NT2/D1 (cell line): ENCODE measurements at regions not wholly inside any gene's neighbourhood (a gene's known extent, or its start where the extent isn't known, plus 50 kb on each side); places are given as distances from the start of the nearest gene placed in this dataset.

Experiments
- DNase-seq: peaks from one replicate; pipeline ENCODE4 v3.0.0-alpha.2; 2011; ENCODE audit warnings: low read depth, low spot score
- H3K27me3 ChIP-seq: 2 replicates; pipeline ENCODE4 v1.6.0; 2011; ENCODE audit warnings: mild to moderate bottlenecking; ENCODE audit not compliant: insufficient read length, insufficient read depth
- H3K36me3 ChIP-seq: 2 replicates; pipeline ENCODE4 v1.6.1; 2011; ENCODE audit warnings: mild to moderate bottlenecking, low read length, mixed read lengths; ENCODE audit not compliant: insufficient read depth, insufficient read length
- H3K4me1 ChIP-seq: 2 replicates; pipeline ENCODE4 v1.5.1; 2011; ENCODE audit not compliant: insufficient read depth, insufficient read length
- H3K4me3 ChIP-seq: 2 replicates; pipeline ENCODE4 v1.5.1; 2011; ENCODE audit warnings: low read depth; ENCODE audit not compliant: insufficient read length
- H3K9ac ChIP-seq: 2 replicates; pipeline ENCODE4 v1.6.0; 2011; ENCODE audit warnings: low read depth; ENCODE audit not compliant: insufficient read length
- H3K9me3 ChIP-seq: 2 replicates; pipeline ENCODE4 v1.5.1; 2011; ENCODE audit warnings: mild to moderate bottlenecking, low read length; ENCODE audit not compliant: insufficient read depth
- SUZ12 ChIP-seq: IDR thresholded peaks from 2 replicates; pipeline ENCODE4 v1.6.1; 2011; ENCODE audit not compliant: insufficient read length, insufficient read depth; ENCODE audit errors: extremely low read depth
- YY1 ChIP-seq: IDR thresholded peaks from 2 replicates; pipeline ENCODE4 v1.6.1; 2011; ENCODE audit not compliant: insufficient read length, insufficient read depth
- ZNF274 ChIP-seq: IDR thresholded peaks from 2 replicates; pipeline ENCODE4 v1.6.1; 2011; ENCODE audit warnings: mild to moderate bottlenecking, low read depth, low read length

DNA sequence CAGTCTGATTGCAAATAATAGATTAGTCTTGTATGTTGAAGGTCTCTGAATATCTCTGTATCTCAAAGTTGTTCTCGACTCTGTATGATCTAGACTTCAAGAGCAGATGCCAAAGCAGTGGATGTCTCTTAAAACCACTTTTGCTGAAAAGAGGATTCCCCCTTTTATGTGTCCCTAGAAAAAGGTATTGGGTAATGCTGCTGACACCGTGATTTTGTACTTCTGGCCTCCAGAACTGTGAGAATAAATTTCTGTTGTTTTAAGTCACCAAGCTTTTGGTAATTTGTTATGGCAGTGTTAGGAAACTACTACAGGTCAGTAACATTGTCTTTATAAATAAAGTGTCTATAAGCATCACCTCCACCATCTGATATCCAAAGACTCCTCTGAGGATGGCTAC lies 85.3 kb upstream of the PIK3R1 start:
- Histone ChIP-seq H3K4me1 (peaks cover 3% of the 10 kb centered on the region), H3K36me3 (no peaks in the 10 kb centered on the region), H3K9me3 (no peaks in the 10 kb centered on the region), H3K9ac (no peak overlapping the region), H3K4me3 (no peak overlapping the region), H3K27me3 (no peaks in the 10 kb centered on the region)
- TF ChIP-seq ZNF274 (no peak), SUZ12 (no peak), YY1 (no peak)
- DNase-seq: no peak

DNA sequence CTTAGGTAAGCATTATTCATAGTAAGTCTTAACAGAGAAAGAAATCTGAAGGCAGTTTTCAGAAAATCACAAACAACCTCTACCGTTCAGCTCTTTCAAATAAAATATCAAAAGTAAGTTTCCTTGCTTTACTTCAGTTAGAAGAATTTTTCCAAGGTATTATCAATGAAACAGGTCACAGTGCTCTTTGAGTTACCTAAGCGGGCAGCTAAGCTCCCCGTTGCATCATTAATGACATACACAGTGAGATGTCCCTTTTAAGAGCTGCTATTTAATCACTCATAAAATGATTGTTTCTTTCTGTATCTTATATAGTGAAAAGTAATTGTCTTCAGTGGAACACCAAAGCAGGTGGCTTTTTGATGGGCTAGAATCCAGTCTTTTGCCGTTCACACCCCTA lies 86.2 kb upstream of the PIK3R1 start:
- H3K36me3 ChIP-seq: no peaks in the 10 kb centered on the region
- DNase-seq: no peak

DNA sequence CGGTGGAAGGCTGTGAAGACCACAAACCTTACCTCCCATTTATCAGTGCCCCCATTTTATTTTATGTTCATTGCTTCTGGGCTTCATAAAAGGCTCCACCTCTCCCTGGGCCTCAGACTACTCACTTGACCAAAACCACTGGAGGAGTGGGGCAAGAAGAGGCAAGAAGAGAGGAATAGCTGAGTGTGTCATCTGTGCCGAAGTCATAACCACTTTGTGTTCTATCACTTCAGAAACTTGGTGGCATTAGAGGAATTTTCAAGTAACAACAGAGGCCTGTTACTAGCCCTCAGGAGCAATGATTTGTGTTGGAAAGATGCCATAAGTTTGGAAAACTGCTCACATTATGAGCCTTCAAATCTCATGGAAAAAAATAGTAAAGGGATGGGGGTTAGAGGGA lies 88.7 kb upstream of the PIK3R1 start:
- no peaks in the 10 kb centered on the region for H3K4me1 ChIP-seq
- TF ChIP-seq SUZ12 (no peak), YY1 (no peak), ZNF274 (no peak)

More for the DNA sequence above, 86.2 kb upstream of the PIK3R1 start:
- peaks cover 3% of the 10 kb centered on the region for H3K4me1 ChIP-seq
- no peaks in the 10 kb centered on the region for H3K27me3 ChIP-seq
- no peak overlapping the region for H3K4me3 ChIP-seq
- no peaks in the 10 kb centered on the region for H3K9me3 ChIP-seq
- no peak overlapping the region for H3K9ac ChIP-seq
- TF ChIP-seq SUZ12 (no peak), ZNF274 (no peak), YY1 (no peak)

DNA sequence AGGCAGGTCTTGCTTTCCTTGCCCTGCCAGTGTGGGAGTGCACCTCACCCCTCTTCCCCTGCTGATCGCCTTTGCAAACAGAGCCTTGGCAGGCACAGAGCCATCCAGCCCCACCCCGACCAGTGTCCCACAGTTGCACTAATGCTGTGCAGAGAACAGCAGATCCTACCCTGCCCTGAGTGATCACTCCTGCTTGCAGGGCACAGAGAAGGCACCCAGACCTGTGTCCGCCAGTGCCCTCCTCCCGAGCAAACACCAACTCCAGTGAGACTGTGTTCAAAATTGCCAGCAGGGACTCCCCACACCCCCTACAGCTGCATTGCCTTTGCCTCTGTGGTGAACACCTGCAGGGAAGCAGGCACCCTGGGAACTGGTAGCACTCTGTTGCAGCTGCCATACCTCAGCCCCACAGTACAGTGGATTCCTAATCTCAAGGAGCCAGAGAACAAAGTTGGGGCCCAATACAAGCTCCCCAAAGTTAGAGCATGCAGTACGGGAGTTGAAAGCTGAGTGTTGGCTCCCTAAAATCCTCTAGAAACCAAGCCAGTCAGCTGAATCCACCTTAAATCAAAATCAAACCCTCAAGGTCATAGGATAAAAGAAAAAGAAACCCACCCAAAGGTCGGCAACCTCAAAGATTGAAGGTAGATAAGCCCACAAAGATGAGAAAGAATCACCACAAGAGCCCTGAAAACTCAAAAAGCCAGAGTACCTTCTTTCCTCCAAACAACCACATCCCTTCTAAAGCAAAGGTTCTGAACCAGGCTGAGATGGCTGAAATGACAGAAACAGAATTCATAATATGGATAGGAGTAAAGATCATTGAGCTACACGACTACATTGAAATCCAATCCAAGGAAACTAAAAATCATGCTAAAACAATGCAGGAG lies 92.9 kb upstream of the PIK3R1 start:
- Histone ChIP-seq H3K9me3 (no peaks in the 10 kb centered on the region), H3K4me3 (no peak overlapping the region), H3K36me3 (no peaks in the 10 kb centered on the region), H3K4me1 (no peaks in the 10 kb centered on the region), H3K27me3 (no peaks in the 10 kb centered on the region), H3K9ac (no peak overlapping the region)
- TF ChIP-seq ZNF274 (no peak), SUZ12 (no peak), YY1 (no peak)
- no peak for DNase-seq

More for the DNA sequence above, 88.7 kb upstream of the PIK3R1 start:
- no peak for DNase-seq
- Histone ChIP-seq H3K9me3 (no peaks in the 10 kb centered on the region), H3K27me3 (no peaks in the 10 kb centered on the region), H3K4me3 (no peak overlapping the region), H3K36me3 (no peaks in the 10 kb centered on the region), H3K9ac (no peak overlapping the region)

DNA sequence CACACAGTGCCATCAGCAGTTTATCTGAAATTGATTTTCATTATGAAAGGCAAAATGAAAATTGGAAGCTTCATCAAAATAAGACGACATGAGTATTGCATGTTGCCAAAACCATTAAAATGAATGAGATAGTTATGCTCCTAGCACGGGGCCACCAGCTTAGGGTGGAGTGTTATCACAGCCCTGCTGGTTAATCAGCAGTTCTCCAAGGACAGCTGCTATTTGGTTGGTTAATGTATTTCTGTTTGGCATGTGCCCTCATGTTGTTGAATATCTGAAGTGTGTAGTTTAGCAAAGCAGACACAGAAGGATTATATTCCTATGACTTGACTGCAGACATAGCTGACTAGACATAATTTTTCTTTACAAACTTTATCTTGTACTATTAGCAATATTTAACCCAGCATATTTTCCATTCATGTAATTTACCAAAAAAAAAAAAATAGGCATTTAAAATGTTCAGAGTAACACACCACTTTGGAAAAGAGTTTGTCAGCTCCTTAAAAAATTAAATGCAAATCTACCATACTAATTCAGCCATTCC lies 98.6 kb upstream of the PIK3R1 start:
- Histone ChIP-seq H3K4me1 (no peaks in the 10 kb centered on the region), H3K27me3 (no peaks in the 10 kb centered on the region), H3K9me3 (no peaks in the 10 kb centered on the region), H3K36me3 (no peaks in the 10 kb centered on the region), H3K4me3 (no peak overlapping the region), H3K9ac (no peak overlapping the region)
- no peak for DNase-seq
- TF ChIP-seq YY1 (no peak), SUZ12 (no peak), ZNF274 (no peak)

DNA sequence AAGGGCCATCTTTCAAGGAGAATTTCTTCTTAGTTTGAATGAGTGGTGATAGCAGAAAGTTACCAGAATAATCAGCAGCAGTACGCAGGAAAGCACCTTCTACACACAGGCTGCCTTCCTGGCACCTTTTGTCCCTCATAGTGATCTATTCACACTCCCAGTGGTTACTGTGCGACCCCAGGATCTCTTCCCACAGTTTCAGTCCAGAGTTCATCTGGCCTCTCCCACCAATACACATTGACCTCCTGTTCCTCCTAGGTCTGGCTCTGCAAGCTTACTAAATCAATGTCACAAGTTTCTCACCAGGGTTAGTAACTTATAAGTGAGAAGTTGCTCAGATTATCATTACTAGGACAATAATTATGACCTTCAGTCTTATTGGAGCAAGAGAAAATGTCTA lies 99.1 kb upstream of the PIK3R1 start:
- TF ChIP-seq SUZ12 (no peak), YY1 (no peak), ZNF274 (no peak)
- Histone ChIP-seq H3K27me3 (no peaks in the 10 kb centered on the region), H3K4me1 (no peaks in the 10 kb centered on the region), H3K9me3 (no peaks in the 10 kb centered on the region), H3K4me3 (no peak overlapping the region), H3K9ac (no peak overlapping the region), H3K36me3 (no peaks in the 10 kb centered on the region)
- DNase-seq: no peak

DNA sequence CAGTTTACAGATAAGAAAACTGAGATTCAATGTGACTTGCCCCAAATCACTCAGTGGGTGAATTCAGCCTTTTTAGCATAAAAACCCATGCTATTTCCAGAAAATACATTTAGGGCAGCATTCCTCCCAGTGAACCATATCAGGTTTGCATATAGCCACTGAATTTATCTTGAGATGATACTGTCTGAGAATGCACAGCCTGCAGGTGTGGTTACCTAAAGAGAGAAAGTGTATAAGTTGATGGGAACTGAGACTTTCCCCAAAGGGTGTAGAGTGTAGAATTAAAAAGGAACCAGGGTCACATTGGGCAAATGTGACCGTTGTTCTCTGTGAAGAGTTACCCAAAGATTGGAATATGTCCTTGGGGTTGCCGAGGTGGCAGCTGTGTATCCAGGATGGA lies 100.0 kb upstream of the PIK3R1 start:
- H3K4me1 ChIP-seq: no peaks in the 10 kb centered on the region

More for the DNA sequence above, 100.0 kb upstream of the PIK3R1 start:
- Histone ChIP-seq H3K27me3 (no peaks in the 10 kb centered on the region), H3K36me3 (no peaks in the 10 kb centered on the region), H3K9ac (no peak overlapping the region), H3K9me3 (no peaks in the 10 kb centered on the region), H3K4me3 (no peak overlapping the region)
- no peak for DNase-seq
- TF ChIP-seq ZNF274 (no peak), SUZ12 (no peak), YY1 (no peak)
